Tibial nerve (tissue), 4 donors: ENCODE measurements at regions not wholly inside any gene's neighbourhood (a gene's known extent, or its start where the extent isn't known, plus 50 kb on each side); places are given as distances from the start of the nearest gene placed in this dataset.

Experiments
- CTCF ChIP-seq, 5 experiments: fragments of 200-600 bp in 3 of 5; fragments of 450-650 bp in 2 of 5; sonication (generic) in 3 of 5; IDR thresholded peaks; one replicate each; pipeline ENCODE4 v1.5.1; 2016 to 2019; ENCODE audit warnings: antibody characterized with exemption in 5 of 5, mild to moderate bottlenecking in 3 of 5, moderate library complexity in 2 of 5
- EP300 ChIP-seq, 2 donors: sonication (generic); formaldehyde crosslinking; IDR thresholded peaks; one replicate each; pipeline ENCODE4 v1.6.1; 2017; ENCODE audit warnings: antibody characterized with exemption in 2 of 2, mild to moderate bottlenecking in 1 of 2
- POLR2A ChIP-seq, 2 donors: fragments of 450-650 bp; IDR thresholded peaks; one replicate each; pipeline ENCODE4 v1.6.1; 2017; ENCODE audit warnings: antibody characterized with exemption in 2 of 2, mild to moderate bottlenecking in 2 of 2, moderate library complexity in 2 of 2

GRCh38 chr3:56851966-56852884 is 50.5 kb upstream of the ARHGEF3 start:
- no peak for TF ChIP-seq CTCF (IDR thresholded peaks at IDR 0.05)
- no peak for TF ChIP-seq EP300 (IDR thresholded peaks at IDR 0.05)
- no peak for TF ChIP-seq POLR2A (IDR thresholded peaks at IDR 0.05)
